ENCODE measurements at regions not wholly inside any gene's neighbourhood (a gene's known extent, or its start where the extent isn't known, plus 50 kb on each side); places are given as distances from the start of the nearest gene placed in this dataset.
"Not testable (repeated sequence)": the region's sequence is repeated elsewhere in the genome, so short reads cannot be mapped to it uniquely, and the experiment has no call there.

GRCh38 chr5:60023255-60023654 is 129.7 kb upstream of the PDE4D start:
- H3K4me1 ChIP-seq (ENCODE audit: insufficient read depth): no peaks in the 10 kb centered on the region
- no peaks in the 10 kb centered on the region for H3K9me3 ChIP-seq (ENCODE audit: low read depth)
- no peaks in the 10 kb centered on the region for H4K20me1 ChIP-seq (ENCODE audit: insufficient read depth, poor library complexity, severe bottlenecking)
- no peak overlapping the region for H3K27ac ChIP-seq
- no peaks in the 10 kb centered on the region for H3K27me3 ChIP-seq
- TF ChIP-seq EZH2phosphoT487 (IDR thresholded peaks at IDR 0.05; ENCODE audit: low read depth, severe bottlenecking, unreplicated experiment) (no peak), EZH2 (IDR thresholded peaks at IDR 0.05; ENCODE audit: borderline replicate concordance) (no peak), CTCF (IDR thresholded peaks at IDR 0.05; ENCODE audit: poor library complexity) (no peak)
- H3K79me2 ChIP-seq: no peaks in the 10 kb centered on the region
- H2AFZ ChIP-seq: no peak overlapping the region
- no peaks in the 10 kb centered on the region for H3K9me2 ChIP-seq (replicated peaks; ENCODE audit: insufficient read depth)
- H3K4me3 ChIP-seq: no peak overlapping the region
- H3K36me3 ChIP-seq (replicated peaks; ENCODE audit: insufficient read depth, low read depth): no peaks in the 10 kb centered on the region
- no peak overlapping the region for H3K4me2 ChIP-seq
- DNase-seq (ENCODE audit: low spot score): no peak

- DNase-seq (ENCODE audit: low spot score): no peak
- H3K9me2 ChIP-seq (replicated peaks; ENCODE audit: insufficient read depth): no peaks in the 10 kb centered on the region
- no peak for TF ChIP-seq EZH2phosphoT487 (IDR thresholded peaks at IDR 0.05; ENCODE audit: low read depth, severe bottlenecking, unreplicated experiment)
- TF ChIP-seq CTCF (IDR thresholded peaks at IDR 0.05; ENCODE audit: poor library complexity): no peak
- no peak for TF ChIP-seq EZH2 (IDR thresholded peaks at IDR 0.05; ENCODE audit: borderline replicate concordance)
These were observed 126.9 kb upstream of the PDE4D start for GRCh38 chr5:60020457-60020856.

GRCh38 chr5:60018960-60019359 is 125.4 kb upstream of the PDE4D start:
- not testable (repeated sequence) for H2AFZ ChIP-seq; H3K27ac ChIP-seq; H3K9me3 ChIP-seq (ENCODE audit: low read depth); H3K9me2 ChIP-seq (replicated peaks; ENCODE audit: insufficient read depth); H3K4me2 ChIP-seq; H3K27me3 ChIP-seq; H3K36me3 ChIP-seq (replicated peaks; ENCODE audit: insufficient read depth, low read depth); DNase-seq (ENCODE audit: low spot score); H3K79me2 ChIP-seq; H4K20me1 ChIP-seq (ENCODE audit: insufficient read depth, poor library complexity, severe bottlenecking); H3K4me3 ChIP-seq; H3K4me1 ChIP-seq (ENCODE audit: insufficient read depth)
- 96% methylated on average over 1 of the region's 1 CpG for WGBS (ENCODE audit: low lambda C conversion rate, missing lambda C conversion rate)

More at GRCh38 chr5:60020457-60020856, 126.9 kb upstream of the PDE4D start:
- no peaks in the 10 kb centered on the region for H3K9me3 ChIP-seq (ENCODE audit: low read depth)
- H3K4me1 ChIP-seq (ENCODE audit: insufficient read depth): no peaks in the 10 kb centered on the region
- H3K27me3 ChIP-seq: no peaks in the 10 kb centered on the region
- H3K27ac ChIP-seq: no peak overlapping the region
- no peaks in the 10 kb centered on the region for H4K20me1 ChIP-seq (ENCODE audit: insufficient read depth, poor library complexity, severe bottlenecking)
- no peaks in the 10 kb centered on the region for H3K36me3 ChIP-seq (replicated peaks; ENCODE audit: insufficient read depth, low read depth)
- H3K79me2 ChIP-seq: no peaks in the 10 kb centered on the region
- no peak overlapping the region for H3K4me2 ChIP-seq
- no peak overlapping the region for H2AFZ ChIP-seq
- H3K4me3 ChIP-seq: no peak overlapping the region

- H3K4me3 ChIP-seq: no peak overlapping the region
- H3K4me2 ChIP-seq: no peak overlapping the region
- no peaks in the 10 kb centered on the region for H3K79me2 ChIP-seq
- no peak for TF ChIP-seq EZH2phosphoT487 (IDR thresholded peaks at IDR 0.05; ENCODE audit: low read depth, severe bottlenecking, unreplicated experiment)
- no peak for TF ChIP-seq EZH2 (IDR thresholded peaks at IDR 0.05; ENCODE audit: borderline replicate concordance)
- no peaks in the 10 kb centered on the region for H3K4me1 ChIP-seq (ENCODE audit: insufficient read depth)
- no peaks in the 10 kb centered on the region for H4K20me1 ChIP-seq (ENCODE audit: insufficient read depth, poor library complexity, severe bottlenecking)
- no peaks in the 10 kb centered on the region for H3K9me2 ChIP-seq (replicated peaks; ENCODE audit: insufficient read depth)
- DNase-seq (ENCODE audit: low spot score): no peak
- no peaks in the 10 kb centered on the region for H3K9me3 ChIP-seq (ENCODE audit: low read depth)
- no peak overlapping the region for H3K27ac ChIP-seq
- H3K36me3 ChIP-seq (replicated peaks; ENCODE audit: insufficient read depth, low read depth): no peaks in the 10 kb centered on the region
- H2AFZ ChIP-seq: no peak overlapping the region
- no peaks in the 10 kb centered on the region for H3K27me3 ChIP-seq
These were observed 124.6 kb upstream of the PDE4D start for GRCh38 chr5:60018091-60018490.

- Histone ChIP-seq H3K4me2 (no peak overlapping the region), H3K27ac (no peak overlapping the region), H4K20me1 (ENCODE audit: insufficient read depth, poor library complexity, severe bottlenecking) (no peaks in the 10 kb centered on the region), H3K79me2 (no peaks in the 10 kb centered on the region), H3K4me3 (no peak overlapping the region), H3K27me3 (no peaks in the 10 kb centered on the region), H3K4me1 (ENCODE audit: insufficient read depth) (no peaks in the 10 kb centered on the region), H3K9me2 (replicated peaks; ENCODE audit: insufficient read depth) (no peaks in the 10 kb centered on the region), H2AFZ (no peak overlapping the region), H3K9me3 (ENCODE audit: low read depth) (no peaks in the 10 kb centered on the region), H3K36me3 (replicated peaks; ENCODE audit: insufficient read depth, low read depth) (no peaks in the 10 kb centered on the region)
- WGBS (ENCODE audit: low lambda C conversion rate, missing lambda C conversion rate): 45% methylated on average over 2 of the region's 2 CpGs
- TF ChIP-seq EZH2phosphoT487 (IDR thresholded peaks at IDR 0.05; ENCODE audit: low read depth, severe bottlenecking, unreplicated experiment) (no peak), CTCF (IDR thresholded peaks at IDR 0.05; ENCODE audit: poor library complexity) (no peak), EZH2 (IDR thresholded peaks at IDR 0.05; ENCODE audit: borderline replicate concordance) (no peak)
- no peak for DNase-seq (ENCODE audit: low spot score)
These were observed 120.8 kb upstream of the PDE4D start for GRCh38 chr5:60014331-60014730.
